ENCODE measurements at regions not wholly inside any gene's neighbourhood (a gene's known extent, or its start where the extent isn't known, plus 50 kb on each side); places are given as distances from the start of the nearest gene placed in this dataset.

DNA sequence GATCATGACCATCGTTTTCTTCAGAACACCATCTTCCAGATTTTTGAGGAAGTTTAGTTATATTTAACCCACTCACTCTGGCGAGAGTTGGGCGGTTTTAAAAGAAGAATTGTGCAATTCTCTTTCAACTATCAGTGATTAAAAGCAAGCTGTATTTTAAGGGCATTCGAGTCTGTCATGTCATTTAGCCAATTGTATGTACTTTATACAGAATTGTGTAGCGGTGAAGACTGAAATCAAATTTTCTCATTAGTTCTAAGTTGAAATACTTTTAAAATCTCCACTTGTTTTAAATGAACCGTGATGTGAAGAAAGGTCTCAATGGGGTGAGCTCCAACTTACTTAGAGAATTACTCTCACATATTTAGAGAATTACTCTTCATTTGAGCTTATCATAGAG is 214.6 kb upstream of the DTNA start:
- Histone ChIP-seq H2BK20ac (ENCODE audit: low read length) (no peak overlapping the region), H3K79me2 (ENCODE audit: control insufficient read depth in 1 of 2, insufficient read depth in 2 of 2, low read length in 2 of 2) (peaks cover 0 to 50% of the 10 kb centered on the region in 2 experiments; a peak in 3 of 4 replicates), H3K79me1 (ENCODE audit: low read depth, low read length) (no peaks in the 10 kb centered on the region), H2BK120ac (replicated peaks; ENCODE audit: low read depth, low read length) (no peak overlapping the region), H2BK12ac (ENCODE audit: low read depth, low read length) (no peak overlapping the region), H3K9ac (replicated peaks in 1 of 4; ENCODE audit: extremely low read depth in 1 of 4, low read depth in 3 of 4, low read length in 3 of 4) (no peak overlapping the region), H3K9me3 (ENCODE audit: insufficient read depth in 2 of 2, low read depth in 1 of 2, low read length in 1 of 2) (peaks cover 0 to 3% of the 10 kb centered on the region in 2 experiments; a peak in 1 of 4 replicates), H3K23ac (ENCODE audit: insufficient read length) (no peak overlapping the region), H3K27me3 (replicated peaks in 1 of 4; ENCODE audit: control insufficient read depth in 3 of 4, extremely low read depth in 1 of 4, insufficient read depth in 3 of 4, low read length in 3 of 4) (no peaks in the 10 kb centered on the region), H4K8ac (ENCODE audit: extremely low read depth, insufficient read depth, low read length) (no peak overlapping the region), H3K56ac (replicated peaks; ENCODE audit: insufficient read length, low read depth, low read length) (no peak overlapping the region), H2AFZ (ENCODE audit: low read length) (no peak overlapping the region), H3K23me2 (ENCODE audit: low read depth, low read length) (peaks cover 7% of the 10 kb centered on the region; the same call in 1 of the 2 replicates), H3K36me3 (ENCODE audit: control insufficient read depth in 2 of 4, insufficient read depth in 4 of 4, low read length in 3 of 4) (peaks cover 0 to 3% (median 0%) of the 10 kb centered on the region in 4 experiments; a peak in 1 of 8 replicates), H3K4me1 (replicated peaks in 1 of 4; ENCODE audit: control insufficient read depth in 3 of 4, insufficient read depth in 4 of 4, low read length in 3 of 4) (peaks cover 0 to 6% (median 2%) of the 10 kb centered on the region in 4 experiments; a peak in 3 of 7 replicates), H4K20me1 (replicated peaks in 1 of 2; ENCODE audit: control insufficient read depth in 1 of 2, insufficient read depth in 2 of 2, low read length in 2 of 2) (no peaks in the 10 kb centered on the region), H3K4me3 (ENCODE audit: extremely low read depth in 1 of 4, insufficient read depth in 2 of 4, low read depth in 3 of 4, low read length in 4 of 4) (peak overlapping the region in 1 of 4 experiments; percentile 96; a peak in 1 of 8 replicates), H2AK5ac (ENCODE audit: low read depth, low read length) (no peak overlapping the region), H3K27ac (ENCODE audit: low read depth, low read length) (no peak overlapping the region), H4K5ac (ENCODE audit: insufficient read length, low read depth, low read length) (no peak overlapping the region), H3K14ac (ENCODE audit: insufficient read length) (no peak overlapping the region), H4K91ac (replicated peaks; ENCODE audit: insufficient read length, low read length) (no peak overlapping the region), H2BK5ac (ENCODE audit: low read depth, low read length) (no peak overlapping the region), H3K4ac (replicated peaks; ENCODE audit: insufficient read length, low read depth, low read length) (no peak overlapping the region), H3K4me2 (ENCODE audit: insufficient read depth in 1 of 2, low read depth in 2 of 2, low read length in 2 of 2) (no peak overlapping the region), H3K18ac (ENCODE audit: extremely low read depth, low read length) (no peak overlapping the region), H2BK15ac (ENCODE audit: low read length) (no peak overlapping the region)
- ChIA-PET CTCF (ENCODE audit: partially characterized antibody) (interaction anchor here (1.0 to 1.4 kb wide), 2 partner anchors 33 to 293 kb away, joined by 3 to 4 read pairs; no protein-coding TSS in a partner anchor), POLR2A (ENCODE audit: partially characterized antibody) (no interaction called here)
- 86% methylated on average over 6 of the region's 6 CpGs; no CpG with 5 or more reads in 1 of the 2 experiments for WGBS, 2 experiments (ENCODE audit: extremely low coverage in 1 of 2, insufficient coverage in 1 of 2, insufficient read length in 1 of 2, insufficient replicate concordance in 2 of 2, low coverage in 1 of 2, low lambda C conversion rate in 2 of 2, missing lambda C conversion rate in 1 of 2)
- FAIRE-seq = no peak
- no peak for TF ChIP-seq CBX8 (IDR thresholded peaks at IDR 0.05; ENCODE audit: borderline replicate concordance, low read depth, low read length)
- DNase-seq (ENCODE audit: low read depth in 1 of 2, low spot score in 2 of 2) = no peak
